ENCODE measurements at regions not wholly inside any gene's neighbourhood (a gene's known extent, or its start where the extent isn't known, plus 50 kb on each side); places are given as distances from the start of the nearest gene placed in this dataset.

GRCh38 chr3:118369892-118370491 lies 664.7 kb downstream of the IGSF11 start:
- TF ChIP-seq POLR2A (IDR thresholded peaks at IDR 0.05; ENCODE audit: low read length): no peak
- no peak for TF ChIP-seq GATA1 (IDR thresholded peaks at IDR 0.05; ENCODE audit: low read depth, low read length)
